ENCODE measurements at regions not wholly inside any gene's neighbourhood (a gene's known extent, or its start where the extent isn't known, plus 50 kb on each side); places are given as distances from the start of the nearest gene placed in this dataset.

GRCh38 chr9:27954858-27955257 lies 381.6 kb upstream of the C9orf72 start (continued):
- TF ChIP-seq ZNF551 (CRISPR knock-in tag; IDR thresholded peaks at IDR 0.05) (no peak), LCOR (CRISPR knock-in tag; IDR thresholded peaks at IDR 0.05) (no peak), HNRNPUL1 (IDR thresholded peaks at IDR 0.05; ENCODE audit: low read length) (no peak), MXD1 (CRISPR knock-in tag; IDR thresholded peaks at IDR 0.05; ENCODE audit: borderline replicate concordance, poor library complexity, severe bottlenecking) (no peak), NFRKB (IDR thresholded peaks at IDR 0.05; ENCODE audit: low read depth) (no peak), ZNF584 (CRISPR knock-in tag; IDR thresholded peaks at IDR 0.05; ENCODE audit: low read depth) (no peak), XRCC3 (IDR thresholded peaks at IDR 0.05) (no peak), ZNF134 (CRISPR knock-in tag; conservative IDR thresholded peaks at IDR 0.05) (no peak), MAFF (IDR thresholded peaks at IDR 0.05; ENCODE audit: low read length) (no peak), L3MBTL2 (IDR thresholded peaks at IDR 0.05) (no peak), TRIM28 (IDR thresholded peaks at IDR 0.05) (no peak)

GRCh38 chr9:27963836-27964235 lies 390.6 kb upstream of the C9orf72 start:
- H3K9ac ChIP-seq (ENCODE audit: insufficient read depth in 1 of 2, low read depth in 2 of 2, low read length in 2 of 2): no peak overlapping the region
- no peak overlapping the region for H2AFZ ChIP-seq (ENCODE audit: low read depth, low read length)
- BruUV-seq (replicated peaks): no TSS peak
- no peaks in the 10 kb centered on the region for H3K79me2 ChIP-seq (ENCODE audit: control insufficient read depth, insufficient read depth, low read length)
- intact Hi-C loops (cut with micrococcal nuclease): no loop called here
- H3K36me3 ChIP-seq (ENCODE audit: control insufficient read depth, insufficient read depth, low read length): no peaks in the 10 kb centered on the region
- H3K4me2 ChIP-seq (ENCODE audit: insufficient read depth, low read length): no peak overlapping the region
- H3K4me1 ChIP-seq (replicated peaks in 1 of 2; ENCODE audit: control insufficient read depth in 2 of 2, insufficient read depth in 2 of 2, low read length in 2 of 2): no peaks in the 10 kb centered on the region
- H3K9me1 ChIP-seq (ENCODE audit: control insufficient read depth, insufficient read depth, low read length): no peaks in the 10 kb centered on the region
- POLR2A ChIA-PET: no interaction called here
- H3K9me3 ChIP-seq (replicated peaks; ENCODE audit: control insufficient read depth, insufficient read depth, low read depth, low read length): no peaks in the 10 kb centered on the region
- no peak overlapping the region for H3K4me3 ChIP-seq
- no peaks in the 10 kb centered on the region for H4K20me1 ChIP-seq (replicated peaks; ENCODE audit: control insufficient read depth, insufficient read depth, low read length)
- no peak for ATAC-seq
- in situ Hi-C loops (cut with MboI): no loop called here
- TF ChIP-seq KLF6 (CRISPR knock-in tag; IDR thresholded peaks at IDR 0.05; ENCODE audit: borderline replicate concordance) (no peak), ZNF79 (CRISPR knock-in tag; IDR thresholded peaks at IDR 0.05; ENCODE audit: low read depth) (no peak), ERF (CRISPR knock-in tag; IDR thresholded peaks at IDR 0.05) (no peak), STAT5B (CRISPR knock-in tag; IDR thresholded peaks at IDR 0.05) (no peak), HNRNPLL (IDR thresholded peaks at IDR 0.05; ENCODE audit: low read depth, low read length, poor library complexity, severe bottlenecking) (no peak), IRF2 (CRISPR knock-in tag; IDR thresholded peaks at IDR 0.05) (no peak), ZNF75A (CRISPR knock-in tag; IDR thresholded peaks at IDR 0.05) (no peak), KLF1 (tag; IDR thresholded peaks at IDR 0.05) (no peak), THRA (IDR thresholded peaks at IDR 0.05) (no peak), ELF4 (CRISPR knock-in tag; IDR thresholded peaks at IDR 0.05) (no peak), GABPB2 (CRISPR knock-in tag; conservative IDR thresholded peaks at IDR 0.05) (no peak), TCF7L2 (IDR thresholded peaks at IDR 0.05; ENCODE audit: low read depth, low read length) (no peak)
- no peak overlapping the region for H3K27ac ChIP-seq (ENCODE audit: extremely low read depth, low read depth, low read length)
- FAIRE-seq: no peak
- CTCF ChIA-PET (ENCODE audit: low intra/inter-chr PET ratio): no interaction called here
- no peaks in the 10 kb centered on the region for H3K27me3 ChIP-seq (ENCODE audit: control insufficient read depth in 2 of 2, insufficient read depth in 2 of 2, low read length in 2 of 2)
- no peak for DNase-seq (ENCODE audit: extremely low read depth in 1 of 4, low spot score in 3 of 4)

Data from K562 (cell line).